ENCODE measurements at regions not wholly inside any gene's neighbourhood (a gene's known extent, or its start where the extent isn't known, plus 50 kb on each side); places are given as distances from the start of the nearest gene placed in this dataset.
A peak's percentile ranks its signal among the peaks of the same experiment; 100 is the strongest.

DNA sequence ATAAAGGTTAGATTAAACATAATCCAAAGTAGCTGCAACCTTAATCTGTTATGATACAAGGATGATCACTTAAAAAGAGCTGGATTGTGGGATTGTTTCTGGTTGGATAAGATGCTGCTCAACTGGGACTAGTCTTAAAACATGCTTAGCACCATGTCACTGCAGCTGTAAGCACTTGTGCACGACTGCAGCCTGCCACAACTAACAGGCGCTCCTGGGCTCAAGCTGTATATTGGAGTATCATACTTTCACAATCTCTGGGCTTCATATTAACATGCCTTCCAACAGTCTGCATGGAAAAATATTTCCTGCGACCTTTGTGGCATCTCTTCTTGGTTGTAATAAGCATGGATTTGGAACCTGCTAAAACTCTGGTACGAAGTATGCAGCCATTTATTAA is 493.0 kb upstream of the PITX2 start:
- H3K4me1 Mint-ChIP-seq = no peaks in the 10 kb centered on the region
- H3K4me3 Mint-ChIP-seq = no peak overlapping the region
- no peak overlapping the region for H3K27ac Mint-ChIP-seq
- peaks cover 4% of the 10 kb centered on the region for H3K9me3 Mint-ChIP-seq
- DNase-seq (ENCODE audit: low spot score in 2 of 2, unreplicated experiment in 2 of 2) = no peak
- no peaks in the 10 kb centered on the region for H3K27me3 Mint-ChIP-seq (ENCODE audit: low read depth)
- H3K36me3 Mint-ChIP-seq = peaks cover 2% of the 10 kb centered on the region
- TF ChIP-seq, protein P1, sequence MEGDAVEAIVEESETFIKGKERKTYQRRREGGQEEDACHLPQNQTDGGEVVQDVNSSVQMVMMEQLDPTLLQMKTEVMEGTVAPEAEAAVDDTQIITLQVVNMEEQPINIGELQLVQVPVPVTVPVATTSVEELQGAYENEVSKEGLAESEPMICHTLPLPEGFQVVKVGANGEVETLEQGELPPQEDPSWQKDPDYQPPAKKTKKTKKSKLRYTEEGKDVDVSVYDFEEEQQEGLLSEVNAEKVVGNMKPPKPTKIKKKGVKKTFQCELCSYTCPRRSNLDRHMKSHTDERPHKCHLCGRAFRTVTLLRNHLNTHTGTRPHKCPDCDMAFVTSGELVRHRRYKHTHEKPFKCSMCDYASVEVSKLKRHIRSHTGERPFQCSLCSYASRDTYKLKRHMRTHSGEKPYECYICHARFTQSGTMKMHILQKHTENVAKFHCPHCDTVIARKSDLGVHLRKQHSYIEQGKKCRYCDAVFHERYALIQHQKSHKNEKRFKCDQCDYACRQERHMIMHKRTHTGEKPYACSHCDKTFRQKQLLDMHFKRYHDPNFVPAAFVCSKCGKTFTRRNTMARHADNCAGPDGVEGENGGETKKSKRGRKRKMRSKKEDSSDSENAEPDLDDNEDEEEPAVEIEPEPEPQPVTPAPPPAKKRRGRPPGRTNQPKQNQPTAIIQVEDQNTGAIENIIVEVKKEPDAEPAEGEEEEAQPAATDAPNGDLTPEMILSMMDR (IDR thresholded peaks at IDR 0.05; ENCODE audit: unreplicated experiment) = no peak

- Mint-ChIP-seq H3K4me1 (no peaks in the 10 kb centered on the region), H3K27ac (no peak overlapping the region), H3K27me3 (ENCODE audit: low read depth) (no peaks in the 10 kb centered on the region), H3K4me3 (no peak overlapping the region), H3K36me3 (peaks cover 2% of the 10 kb centered on the region), H3K9me3 (peaks cover 10% of the 10 kb centered on the region)
- DNase-seq (ENCODE audit: low spot score in 2 of 2, unreplicated experiment in 2 of 2) = no peak
- TF ChIP-seq, protein P1 (IDR thresholded peaks at IDR 0.05; ENCODE audit: unreplicated experiment) = no peak
Observed at GRCh38 chr4:111120191-111120590, 497.3 kb upstream of the PITX2 start.

GRCh38 chr4:111126340-111126739 is 503.5 kb upstream of the PITX2 start:
- TF ChIP-seq, protein P1 (IDR thresholded peaks at IDR 0.05; ENCODE audit: unreplicated experiment) = no peak
- Mint-ChIP-seq H3K9me3 (peaks cover 7% of the 10 kb centered on the region), H3K27ac (no peak overlapping the region), H3K27me3 (ENCODE audit: low read depth) (no peaks in the 10 kb centered on the region), H3K4me3 (no peak overlapping the region), H3K4me1 (peaks cover 12% of the 10 kb centered on the region), H3K36me3 (no peaks in the 10 kb centered on the region)
- no peak for DNase-seq (ENCODE audit: low spot score in 2 of 2, unreplicated experiment in 2 of 2)

DNA sequence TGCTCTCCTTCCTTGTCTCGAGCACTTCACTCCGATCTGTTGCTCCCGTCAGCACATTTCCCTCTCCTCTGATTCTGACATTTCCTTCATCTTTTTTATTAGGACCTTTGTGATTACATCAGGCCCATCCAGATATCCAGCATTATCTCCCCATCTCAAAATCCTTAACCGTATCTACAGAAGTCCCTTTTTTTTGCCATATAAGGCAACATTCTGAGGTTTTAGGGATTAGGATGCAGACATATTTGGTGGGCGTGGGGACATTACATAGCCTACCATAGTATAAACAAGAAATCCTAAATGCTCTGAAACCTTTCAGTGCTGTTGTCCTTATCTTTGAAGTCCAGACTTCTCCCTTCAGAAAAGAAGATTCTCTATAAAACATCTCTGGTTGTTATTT is 505.0 kb upstream of the PITX2 start:
- Mint-ChIP-seq H3K4me3 (peak overlapping the region; percentile 36), H3K9me3 (peaks cover 20% of the 10 kb centered on the region), H3K27ac (peak overlapping the region; percentile 85), H3K36me3 (no peaks in the 10 kb centered on the region), H3K4me1 (peaks cover 12% of the 10 kb centered on the region), H3K27me3 (ENCODE audit: low read depth) (no peaks in the 10 kb centered on the region)
- TF ChIP-seq, protein P1 (IDR thresholded peaks at IDR 0.05; ENCODE audit: unreplicated experiment) = no peak
- no peak for DNase-seq (ENCODE audit: low spot score in 2 of 2, unreplicated experiment in 2 of 2)

- Mint-ChIP-seq H3K27ac (peak overlapping the region; percentile 85), H3K4me3 (no peak overlapping the region), H3K27me3 (ENCODE audit: low read depth) (no peaks in the 10 kb centered on the region), H3K4me1 (peaks cover 12% of the 10 kb centered on the region), H3K9me3 (peaks cover 19% of the 10 kb centered on the region), H3K36me3 (no peaks in the 10 kb centered on the region)
- TF ChIP-seq, protein P1 (IDR thresholded peaks at IDR 0.05; ENCODE audit: unreplicated experiment) = no peak
- DNase-seq (ENCODE audit: low spot score in 2 of 2, unreplicated experiment in 2 of 2) = no peak
Observed at GRCh38 chr4:111128327-111128726, 505.4 kb upstream of the PITX2 start.

DNA sequence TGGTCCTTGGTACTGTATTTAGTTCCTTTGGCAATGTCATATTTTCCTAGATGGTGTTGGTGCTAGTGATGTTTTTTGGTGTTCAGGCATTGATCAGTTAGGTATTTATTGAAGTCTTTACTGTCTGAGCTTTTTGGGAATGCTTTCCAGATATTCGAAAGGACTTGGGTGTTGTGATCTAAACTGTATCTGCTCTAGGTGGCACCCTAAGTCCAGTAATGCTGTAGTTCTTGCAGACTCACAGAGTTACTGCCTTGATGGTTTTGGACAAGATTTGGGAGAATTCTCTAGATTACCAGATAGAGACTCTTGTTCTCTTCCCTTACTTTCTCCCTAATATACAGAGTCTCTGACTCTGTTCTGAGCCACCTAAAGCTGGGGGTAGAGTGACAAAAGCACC is 513.6 kb upstream of the PITX2 start:
- Mint-ChIP-seq H3K9me3 (peaks cover 25% of the 10 kb centered on the region), H3K4me1 (no peaks in the 10 kb centered on the region), H3K27me3 (ENCODE audit: low read depth) (no peaks in the 10 kb centered on the region), H3K4me3 (no peak overlapping the region), H3K36me3 (peaks cover 4% of the 10 kb centered on the region), H3K27ac (no peak overlapping the region)
- TF ChIP-seq, protein P1 (IDR thresholded peaks at IDR 0.05; ENCODE audit: unreplicated experiment) = no peak
- no peak for DNase-seq (ENCODE audit: low spot score in 2 of 2, unreplicated experiment in 2 of 2)
